ENCODE measurements at regions not wholly inside any gene's neighbourhood (a gene's known extent, or its start where the extent isn't known, plus 50 kb on each side); places are given as distances from the start of the nearest gene placed in this dataset.
"Not testable (repeated sequence)": the region's sequence is repeated elsewhere in the genome, so short reads cannot be mapped to it uniquely, and the experiment has no call there.

DNA sequence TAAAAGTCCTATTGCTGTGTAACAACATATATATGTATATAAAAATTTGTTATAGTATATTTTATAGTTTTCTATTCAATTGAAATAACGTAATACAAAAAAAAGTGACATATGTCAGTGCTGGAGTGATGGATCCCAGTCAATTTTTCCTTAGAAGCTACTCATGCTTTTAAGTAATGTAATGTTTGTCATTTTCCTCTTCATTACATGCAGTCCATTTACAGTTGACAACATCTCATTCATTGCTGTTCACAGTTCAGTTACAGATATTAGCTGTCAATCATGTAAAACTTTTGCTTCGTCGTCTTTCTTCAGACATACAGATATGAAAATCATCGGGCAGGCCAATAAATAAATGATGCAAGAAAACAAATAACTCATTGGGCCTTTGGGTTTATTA is 525.1 kb upstream of the PRR20A start:
- no peak for TF ChIP-seq CTCF (IDR thresholded peaks at IDR 0.05; ENCODE audit: insufficient read depth, low read length, poor library complexity, severe bottlenecking)
- Histone ChIP-seq H3K4me3 (replicated peaks; ENCODE audit: low read depth, low read length) (no peak overlapping the region), H3K36me3 (ENCODE audit: control insufficient read depth, insufficient read depth, low read length) (no peaks in the 10 kb centered on the region), H3K27me3 (replicated peaks; ENCODE audit: control insufficient read depth, insufficient read depth, low read length) (no peaks in the 10 kb centered on the region)
- DNase-seq (ENCODE audit: extremely low read depth, insufficient read length) = no peak

DNA sequence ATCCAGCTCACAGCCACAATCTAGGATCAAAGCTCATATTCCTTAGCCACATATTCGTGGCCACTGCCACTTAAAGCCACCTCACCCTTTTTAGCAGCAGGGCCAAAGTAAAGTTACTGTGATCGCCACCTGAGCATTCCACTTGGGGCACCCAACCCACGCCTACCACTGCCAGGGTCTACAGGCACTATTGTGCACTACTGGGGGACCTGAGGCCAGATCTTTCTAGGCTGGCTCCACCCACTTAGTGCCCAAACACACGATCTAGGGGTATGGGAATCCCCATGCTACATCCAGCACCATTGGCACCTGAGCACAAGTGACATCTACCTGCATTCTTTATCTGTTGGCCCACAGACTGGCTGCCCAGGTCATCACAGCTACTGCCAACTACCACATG is 517.9 kb upstream of the PRR20A start:
- H3K36me3 ChIP-seq (ENCODE audit: control insufficient read depth, insufficient read depth, low read length) = no peaks in the 10 kb centered on the region
- no peaks in the 10 kb centered on the region for H3K27me3 ChIP-seq (replicated peaks; ENCODE audit: control insufficient read depth, insufficient read depth, low read length)
- no peak overlapping the region for H3K4me3 ChIP-seq (replicated peaks; ENCODE audit: low read depth, low read length)
- DNase-seq (ENCODE audit: extremely low read depth, insufficient read length) = no peak
- no peak for TF ChIP-seq CTCF (IDR thresholded peaks at IDR 0.05; ENCODE audit: insufficient read depth, low read length, poor library complexity, severe bottlenecking)

- H3K36me3 ChIP-seq (ENCODE audit: control insufficient read depth, insufficient read depth, low read length); H3K27me3 ChIP-seq (replicated peaks; ENCODE audit: control insufficient read depth, insufficient read depth, low read length); DNase-seq (ENCODE audit: extremely low read depth, insufficient read length); H3K4me3 ChIP-seq (replicated peaks; ENCODE audit: low read depth, low read length): not testable (repeated sequence)
Measured at GRCh38 chr13:56628886-56629285, 511.8 kb upstream of the PRR20A start.

- not testable (repeated sequence) for DNase-seq (ENCODE audit: extremely low read depth, insufficient read length); H3K27me3 ChIP-seq (replicated peaks; ENCODE audit: control insufficient read depth, insufficient read depth, low read length); H3K36me3 ChIP-seq (ENCODE audit: control insufficient read depth, insufficient read depth, low read length); H3K4me3 ChIP-seq (replicated peaks; ENCODE audit: low read depth, low read length)
Measured at GRCh38 chr13:56631060-56631459, 509.7 kb upstream of the PRR20A start.

- DNase-seq (ENCODE audit: extremely low read depth, insufficient read length) = no peak
- TF ChIP-seq CTCF (IDR thresholded peaks at IDR 0.05; ENCODE audit: insufficient read depth, low read length, poor library complexity, severe bottlenecking) = no peak
- no peaks in the 10 kb centered on the region for H3K36me3 ChIP-seq (ENCODE audit: control insufficient read depth, insufficient read depth, low read length)
- no peaks in the 10 kb centered on the region for H3K27me3 ChIP-seq (replicated peaks; ENCODE audit: control insufficient read depth, insufficient read depth, low read length)
- H3K4me3 ChIP-seq (replicated peaks; ENCODE audit: low read depth, low read length) = no peak overlapping the region
Measured at GRCh38 chr13:56653043-56653442, 487.7 kb upstream of the PRR20A start.

GRCh38 chr13:56659041-56659471 is 481.7 kb upstream of the PRR20A start:
- no peak for TF ChIP-seq CTCF (IDR thresholded peaks at IDR 0.05; ENCODE audit: insufficient read depth, low read length, poor library complexity, severe bottlenecking)
- Histone ChIP-seq H3K27me3 (replicated peaks; ENCODE audit: control insufficient read depth, insufficient read depth, low read length) (no peaks in the 10 kb centered on the region), H3K4me3 (replicated peaks; ENCODE audit: low read depth, low read length) (no peak overlapping the region), H3K36me3 (ENCODE audit: control insufficient read depth, insufficient read depth, low read length) (no peaks in the 10 kb centered on the region)
- DNase-seq (ENCODE audit: extremely low read depth, insufficient read length) = no peak

DNA sequence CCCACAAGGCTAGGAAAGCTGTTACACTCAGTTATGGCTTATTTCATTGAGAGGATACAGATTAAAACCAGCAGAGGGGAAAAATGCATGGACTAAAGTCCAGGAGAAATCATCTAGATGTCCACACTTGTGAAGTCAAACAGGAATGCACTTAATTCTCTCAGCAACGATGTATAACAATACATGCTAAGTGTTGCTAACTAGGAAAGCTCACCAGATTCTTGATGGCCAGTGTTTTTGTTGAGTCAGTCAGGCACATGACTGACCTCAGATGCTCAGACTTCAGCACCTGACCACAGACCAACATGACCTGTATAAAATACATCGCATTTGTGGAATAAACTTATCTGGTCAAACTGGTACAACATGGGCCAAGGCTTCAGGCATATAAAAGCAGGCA is 470.2 kb upstream of the PRR20A start:
- Histone ChIP-seq H3K27me3 (replicated peaks; ENCODE audit: control insufficient read depth, insufficient read depth, low read length) (no peaks in the 10 kb centered on the region), H3K4me3 (replicated peaks; ENCODE audit: low read depth, low read length) (no peak overlapping the region), H3K36me3 (ENCODE audit: control insufficient read depth, insufficient read depth, low read length) (no peaks in the 10 kb centered on the region)
- TF ChIP-seq CTCF (IDR thresholded peaks at IDR 0.05; ENCODE audit: insufficient read depth, low read length, poor library complexity, severe bottlenecking) = no peak
- no peak for DNase-seq (ENCODE audit: extremely low read depth, insufficient read length)

All from GM06990 (cell line).